CD4-positive, alpha-beta T cell (primary cell): ENCODE measurements at regions not wholly inside any gene's neighbourhood (a gene's known extent, or its start where the extent isn't known, plus 50 kb on each side); places are given as distances from the start of the nearest gene placed in this dataset.

Experiments used
- ATAC-seq: fragments of 200-7000 bp; cut with Tn5 transposase; one replicate; pipeline ENCODE4 v1.10.0; 2022; ENCODE audit warnings: mild to moderate bottlenecking; ENCODE audit not compliant: poor library complexity
- CTCF ChIA-PET: fragments of 350-600 bp; sonication (Branson Sonifier 250); formaldehyde crosslinking; loops from one replicate; lab custom pipeline; 2021; ENCODE audit warnings: antibody characterized with exemption, inconsistent platforms; lab: Charles Lee
- POLR2A ChIA-PET: fragments of 350-600 bp; sonication (Branson Sonifier 250); formaldehyde crosslinking; loops from one replicate; lab custom pipeline; 2021; ENCODE audit warnings: antibody characterized with exemption, inconsistent platforms; lab: Charles Lee
- DNase-seq, 14 experiments: peaks; one replicate each; pipeline ENCODE4 v3.0.0-alpha.2; 2013 to 2020; ENCODE audit warnings: mixed read lengths in 2 of 14
- H3K27ac ChIP-seq, 2 donors: one replicate each; pipeline versions ENCODE4 v1.5.1 to v1.7.0; 2013; ENCODE audit warnings: low read length in 2 of 2, low read depth in 1 of 2, mild to moderate bottlenecking in 1 of 2
- H3K27me3 ChIP-seq, 2 experiments: 1 replicate in 1 of 2; 2 replicates in 1 of 2; pipeline versions ENCODE4 v1.6.1 to v1.7.0; 2013; ENCODE audit warnings: low read length in 2 of 2, control low read depth in 1 of 2, mild to moderate bottlenecking in 1 of 2, moderate library complexity in 1 of 2; ENCODE audit not compliant: insufficient read depth in 2 of 2, control insufficient read depth in 1 of 2
- H3K36me3 ChIP-seq: one replicate; pipeline ENCODE4 v1.6.1; 2013; ENCODE audit warnings: low read length, control low read depth; ENCODE audit not compliant: insufficient read depth
- H3K4me1 ChIP-seq: one replicate; pipeline ENCODE4 v1.6.1; 2013; ENCODE audit warnings: low read length, control low read depth; ENCODE audit not compliant: insufficient read depth
- H3K4me3 ChIP-seq: one replicate; pipeline ENCODE4 v1.5.1; 2013; ENCODE audit warnings: mild to moderate bottlenecking, low read length, moderate library complexity
- H3K9me3 ChIP-seq, 2 experiments: 1 replicate in 1 of 2; 2 replicates in 1 of 2; pipeline versions ENCODE4 v1.6.1 to v1.7.0; 2013; ENCODE audit warnings: low read length in 2 of 2, mild to moderate bottlenecking in 2 of 2, control low read depth in 1 of 2, moderate library complexity in 1 of 2; ENCODE audit not compliant: control insufficient read depth in 1 of 2, insufficient read depth in 1 of 2
- H3K27ac Mint-ChIP-seq: one replicate; pipeline ENCODE4 v1.8.0; 2020; ENCODE audit warnings: mixed read lengths
- H3K27me3 Mint-ChIP-seq: one replicate; pipeline ENCODE4 v1.8.0; 2021; ENCODE audit warnings: mixed read lengths
- H3K36me3 Mint-ChIP-seq: one replicate; pipeline ENCODE4 v1.8.0; 2021; ENCODE audit warnings: low read depth, mixed read lengths
- H3K4me1 Mint-ChIP-seq: one replicate; pipeline ENCODE4 v1.8.0; 2021; ENCODE audit warnings: low read depth, mixed read lengths
- H3K4me3 Mint-ChIP-seq: one replicate; pipeline ENCODE4 v1.8.0; 2020; ENCODE audit warnings: mild to moderate bottlenecking, mixed read lengths
- H3K9me3 Mint-ChIP-seq: one replicate; pipeline ENCODE4 v1.8.0; 2020; ENCODE audit warnings: mixed read lengths
- CTCF ChIP-seq: fragments of 200-600 bp; IDR thresholded peaks from one replicate; pipeline ENCODE4 v1.8.0; 2022; ENCODE audit warnings: antibody characterized with exemption, mild to moderate bottlenecking
- intact Hi-C, 2 experiments: fragments of 100-400 bp; cut with DNase I in 1 of 2; cut with micrococcal nuclease in 1 of 2; formaldehyde crosslinking; loops; one replicate each; pipeline versions ENCODE4 v1.15.1 to v1.9.0; 2023 to 2025; cut with DNase I, micrococcal nuclease

- POLR2A ChIA-PET, result no interaction called here
- H3K4me1 Mint-ChIP-seq, result no peaks in the 10 kb centered on the region
- CTCF ChIA-PET, result interaction anchor here (2.8 kb wide), 1 partner anchor 181 kb away, joined by 22 read pairs; no protein-coding TSS in a partner anchor
- peaks cover 7% of the 10 kb centered on the region for H3K4me1 ChIP-seq
- H3K9me3 Mint-ChIP-seq, result no peaks in the 10 kb centered on the region
- H3K9me3 ChIP-seq, result no peaks in the 10 kb centered on the region
- peaks cover 55% of the 10 kb centered on the region for H3K27me3 Mint-ChIP-seq
- no peak overlapping the region for H3K4me3 Mint-ChIP-seq
- intact Hi-C loops, result loop anchor here in 1 of 2 experiments (2.0 kb wide), 1 partner anchor 345 kb away; no protein-coding TSS in a partner anchor
- no peaks in the 10 kb centered on the region for H3K36me3 Mint-ChIP-seq
- H3K27me3 ChIP-seq, result peaks cover 4 to 8% of the 10 kb centered on the region in 2 experiments
- ATAC-seq, result no peak
- no peak overlapping the region for H3K27ac Mint-ChIP-seq
- H3K4me3 ChIP-seq, result no peak overlapping the region
- no peak overlapping the region for H3K27ac ChIP-seq
- no peaks in the 10 kb centered on the region for H3K36me3 ChIP-seq
- no peak for DNase-seq
- TF ChIP-seq CTCF, result no peak
These were observed 150.5 kb upstream of the NAV2 start for GRCh38 chr11:19562156-19562555.

GRCh38 chr11:19561011-19561410 is 151.6 kb upstream of the NAV2 start:
- intact Hi-C loops, result no loop called here
- Mint-ChIP-seq H3K36me3 (no peaks in the 10 kb centered on the region), H3K9me3 (no peaks in the 10 kb centered on the region), H3K4me1 (no peaks in the 10 kb centered on the region), H3K4me3 (no peak overlapping the region), H3K27me3 (peaks cover 46% of the 10 kb centered on the region), H3K27ac (no peak overlapping the region)
- POLR2A ChIA-PET, result no interaction called here
- DNase-seq (no peak), ATAC-seq (no peak)
- Histone ChIP-seq H3K36me3 (no peaks in the 10 kb centered on the region), H3K9me3 (no peaks in the 10 kb centered on the region), H3K4me1 (peaks cover 7% of the 10 kb centered on the region), H3K4me3 (no peak overlapping the region), H3K27me3 (peaks cover 4 to 8% of the 10 kb centered on the region in 2 experiments), H3K27ac (no peak overlapping the region)
- no peak for TF ChIP-seq CTCF
- CTCF ChIA-PET, result interaction anchor here (1.7 kb wide), 1 partner anchor 182 kb away, joined by 5 read pairs; no protein-coding TSS in a partner anchor

GRCh38 chr11:19560156-19560555 is 152.5 kb upstream of the NAV2 start:
- Mint-ChIP-seq H3K27ac (no peak overlapping the region), H3K4me3 (no peak overlapping the region), H3K27me3 (peaks cover 44% of the 10 kb centered on the region), H3K36me3 (no peaks in the 10 kb centered on the region), H3K9me3 (no peaks in the 10 kb centered on the region), H3K4me1 (no peaks in the 10 kb centered on the region)
- peaks cover 4 to 8% of the 10 kb centered on the region in 2 experiments for H3K27me3 ChIP-seq
- intact Hi-C loops, result no loop called here
- TF ChIP-seq CTCF, result no peak
- peaks cover 7% of the 10 kb centered on the region for H3K4me1 ChIP-seq
- ATAC-seq (no peak), DNase-seq (no peak)
- H3K27ac ChIP-seq, result no peak overlapping the region
- no peaks in the 10 kb centered on the region for H3K9me3 ChIP-seq
- H3K4me3 ChIP-seq, result no peak overlapping the region
- ChIA-PET CTCF (interaction anchor here (1.7 kb wide), 1 partner anchor 183 kb away, joined by 5 read pairs; no protein-coding TSS in a partner anchor), POLR2A (no interaction called here)
- no peaks in the 10 kb centered on the region for H3K36me3 ChIP-seq
